ENCODE measurements at regions not wholly inside any gene's neighbourhood (a gene's known extent, or its start where the extent isn't known, plus 50 kb on each side); places are given as distances from the start of the nearest gene placed in this dataset.

GRCh38 chr11:16685914-16686313 lies 52.5 kb upstream of the C11orf58 start:
- no peak for DNase-seq

GRCh38 chr11:16678466-16679116 lies 59.9 kb upstream of the C11orf58 start:
- no peak for DNase-seq

DNA sequence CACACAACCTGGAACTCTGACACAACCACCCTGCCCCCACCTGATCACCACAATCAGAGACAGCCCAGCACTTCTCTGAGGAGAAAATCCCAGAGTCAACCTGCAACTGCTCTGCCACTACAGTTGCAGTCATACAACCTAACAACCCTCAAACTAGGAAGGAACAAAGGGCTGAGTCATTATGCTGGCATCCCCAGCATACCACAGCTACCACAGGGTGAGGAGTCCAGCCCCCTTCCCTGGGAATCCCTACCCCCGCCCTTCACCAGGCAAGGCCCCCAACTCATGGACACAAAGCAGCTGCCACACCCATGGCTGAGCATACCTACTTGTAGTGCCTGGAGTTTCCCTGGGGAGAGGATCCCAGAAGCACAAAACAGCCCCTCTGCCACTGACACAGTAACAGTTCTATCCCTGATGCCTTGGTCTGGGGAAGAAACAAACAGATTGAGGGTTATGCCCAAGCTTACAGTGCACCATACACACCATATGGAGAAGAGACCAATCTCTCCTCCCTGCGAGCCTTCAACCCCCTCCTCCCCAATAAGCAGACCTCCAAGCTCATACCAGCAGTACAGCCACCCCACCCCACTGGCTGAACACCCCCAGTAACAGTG lies 68.5 kb upstream of the C11orf58 start:
- DNase-seq = no peak

GRCh38 chr11:16632295-16633200 lies 105.9 kb upstream of the C11orf58 start:
- DNase-seq = peak; percentile 36

DNA sequence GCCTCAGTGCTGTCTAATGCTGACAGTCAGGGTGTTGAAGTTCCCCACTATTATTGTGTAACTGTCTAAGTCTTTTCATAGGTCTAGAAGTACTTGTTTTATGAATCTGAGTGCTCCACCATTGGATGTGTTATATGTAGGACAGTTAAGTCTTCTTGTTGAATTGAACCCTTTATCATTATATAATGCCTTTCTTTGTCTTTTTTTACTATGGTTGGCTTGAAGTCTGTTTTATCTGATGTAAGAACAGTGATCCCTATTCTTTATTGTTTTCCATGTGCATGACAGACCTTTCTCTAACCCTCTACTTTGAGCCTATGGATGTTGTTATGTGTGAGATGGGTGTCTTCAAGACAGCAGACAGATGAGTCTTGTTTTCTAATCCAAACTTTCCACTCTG lies 107.8 kb upstream of the C11orf58 start:
- no peak for DNase-seq

DNA sequence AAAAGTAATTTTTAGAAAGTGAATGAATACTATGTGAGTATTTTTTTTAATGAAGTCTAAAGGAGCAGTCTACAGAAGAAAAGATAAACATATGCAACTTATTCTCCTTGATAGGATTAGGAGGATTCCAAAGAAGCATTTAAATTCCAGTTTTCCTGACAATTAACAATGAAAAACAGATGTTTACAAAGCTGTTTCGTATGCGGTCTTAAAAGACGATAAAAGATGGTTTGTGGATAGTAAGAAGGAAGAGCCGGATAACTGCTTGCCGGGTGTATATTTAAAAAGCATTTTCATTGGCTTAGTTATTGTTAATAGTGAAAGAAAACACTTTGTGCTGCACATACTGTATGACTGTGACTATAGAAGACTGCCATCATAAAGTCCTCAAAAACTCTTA lies 120.0 kb upstream of the C11orf58 start:
- DNase-seq = no peak

DNA sequence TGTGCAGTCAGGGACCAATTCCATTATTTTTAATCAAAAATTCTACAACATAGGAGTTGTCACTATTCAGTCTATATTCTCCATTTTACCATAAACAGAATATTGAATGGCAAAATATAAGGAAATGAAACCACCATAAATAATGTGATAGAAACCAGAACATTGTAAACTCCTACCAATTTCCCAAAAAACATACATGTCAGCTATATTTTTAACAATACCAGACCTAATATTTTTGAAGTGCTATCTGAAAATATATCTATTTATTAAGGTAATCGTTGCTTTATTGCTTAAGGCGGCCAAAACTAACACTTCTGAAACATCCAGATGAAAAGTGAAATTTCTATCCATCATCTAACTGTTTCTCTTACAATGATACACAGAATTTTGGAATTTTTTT lies 123.0 kb upstream of the C11orf58 start:
- DNase-seq = no peak

GRCh38 chr11:16613512-16614381 lies 124.7 kb upstream of the C11orf58 start:
- DNase-seq = peak; percentile 84

DNA sequence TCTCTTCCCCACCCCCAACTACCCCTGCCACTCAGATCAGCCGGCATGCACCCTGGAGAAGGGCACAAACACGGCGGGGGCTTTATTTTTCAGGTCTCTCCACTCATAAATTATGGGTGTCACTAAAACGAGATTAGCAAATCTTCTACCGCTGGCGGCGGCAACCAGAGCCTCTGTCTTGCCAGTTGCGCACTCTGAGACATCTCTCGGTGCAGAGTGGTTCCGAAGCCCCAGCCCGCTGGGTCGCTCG lies 125.3 kb upstream of the C11orf58 start:
- no peak for DNase-seq

DNA sequence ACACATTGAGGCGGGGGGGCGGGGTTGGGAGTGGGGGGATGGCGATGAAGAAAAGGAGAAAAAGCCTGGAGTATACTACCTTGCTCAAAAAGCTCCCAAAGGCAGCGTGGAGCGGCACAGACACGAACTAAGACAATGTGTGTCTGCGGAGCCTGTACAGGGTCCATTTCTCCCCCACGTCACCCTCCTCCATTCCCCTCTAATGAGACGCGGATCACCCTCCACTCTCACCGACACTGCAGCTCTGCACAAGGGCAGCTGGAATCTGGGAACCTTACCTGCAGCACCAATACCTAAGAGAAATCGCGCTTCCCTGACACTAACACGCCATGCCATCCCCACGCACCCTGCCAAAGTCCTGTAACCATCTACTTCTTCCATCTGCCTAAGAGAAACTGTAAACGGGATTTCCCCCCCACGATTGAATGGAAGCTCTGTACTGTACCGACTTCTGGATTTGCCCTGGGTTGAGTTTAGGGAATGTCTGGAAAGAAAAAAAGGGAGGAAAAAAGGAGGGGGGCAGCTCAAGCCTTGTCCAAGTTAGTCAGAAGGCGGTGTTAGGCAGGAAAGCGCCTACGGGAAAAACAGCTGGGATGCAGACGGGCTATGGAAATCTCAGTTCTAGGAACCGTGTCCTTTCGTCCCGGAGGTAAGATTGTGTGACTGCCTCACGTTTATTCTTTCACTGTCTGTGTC lies 125.7 kb upstream of the C11orf58 start:
- DNase-seq = no peak

GRCh38 chr11:16611926-16612565 lies 126.4 kb upstream of the C11orf58 start:
- no peak for DNase-seq

DNA sequence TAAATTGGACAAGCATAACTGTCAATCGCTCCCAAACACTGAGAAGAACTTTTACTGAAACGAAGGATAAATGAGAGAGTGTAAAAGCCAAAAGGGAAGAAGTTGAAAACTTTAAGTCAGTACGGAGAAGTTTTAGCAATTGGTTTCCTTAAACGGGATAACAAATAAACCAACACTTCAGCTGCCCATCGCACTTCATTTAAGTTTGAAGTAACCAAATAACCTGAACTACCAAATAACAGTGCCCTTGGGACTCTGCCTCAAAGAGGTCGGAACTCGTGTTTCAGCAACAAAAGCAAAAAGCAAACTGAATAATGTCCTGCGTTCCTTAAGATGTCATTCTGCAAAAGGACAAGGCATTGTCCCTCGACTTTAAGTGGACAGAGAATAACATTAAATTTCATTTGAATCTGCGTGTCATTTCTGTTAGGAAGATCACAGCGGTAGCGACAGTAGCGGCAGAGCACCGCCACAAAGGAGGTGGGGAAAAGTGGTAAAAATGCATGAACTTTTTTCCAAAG lies 127.0 kb upstream of the C11orf58 start:
- DNase-seq = no peak

GRCh38 chr11:16610738-16611388 lies 127.6 kb upstream of the C11orf58 start:
- DNase-seq = no peak

DNA sequence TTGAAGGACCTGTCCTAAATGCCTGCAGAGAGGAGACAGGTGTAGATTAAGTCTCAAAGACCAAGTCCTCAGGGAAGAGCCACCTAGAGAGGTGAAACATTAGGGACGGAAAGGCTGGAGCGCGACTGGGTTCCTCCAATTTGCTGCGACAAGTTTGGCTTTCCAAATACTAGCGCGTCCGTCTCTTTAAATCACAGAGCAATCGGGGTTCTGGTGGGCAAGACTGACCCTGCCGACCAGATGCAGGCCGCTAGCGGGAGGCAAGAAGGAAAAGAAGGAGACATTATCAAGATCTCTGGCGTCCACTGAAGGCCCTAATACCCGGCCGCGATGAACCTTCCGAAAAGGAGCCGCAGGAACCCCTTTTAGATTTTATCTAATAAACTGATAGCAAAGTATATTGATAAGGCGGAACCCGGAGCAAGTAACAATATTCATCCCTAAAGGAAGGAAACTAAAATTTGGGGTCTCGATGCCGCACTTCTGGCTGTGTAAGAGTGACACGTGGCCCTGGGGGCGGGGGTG lies 128.2 kb upstream of the C11orf58 start:
- no peak for DNase-seq

- DNase-seq = no peak
Measured at GRCh38 chr11:16609769-16610168, 128.7 kb upstream of the C11orf58 start.

DNA sequence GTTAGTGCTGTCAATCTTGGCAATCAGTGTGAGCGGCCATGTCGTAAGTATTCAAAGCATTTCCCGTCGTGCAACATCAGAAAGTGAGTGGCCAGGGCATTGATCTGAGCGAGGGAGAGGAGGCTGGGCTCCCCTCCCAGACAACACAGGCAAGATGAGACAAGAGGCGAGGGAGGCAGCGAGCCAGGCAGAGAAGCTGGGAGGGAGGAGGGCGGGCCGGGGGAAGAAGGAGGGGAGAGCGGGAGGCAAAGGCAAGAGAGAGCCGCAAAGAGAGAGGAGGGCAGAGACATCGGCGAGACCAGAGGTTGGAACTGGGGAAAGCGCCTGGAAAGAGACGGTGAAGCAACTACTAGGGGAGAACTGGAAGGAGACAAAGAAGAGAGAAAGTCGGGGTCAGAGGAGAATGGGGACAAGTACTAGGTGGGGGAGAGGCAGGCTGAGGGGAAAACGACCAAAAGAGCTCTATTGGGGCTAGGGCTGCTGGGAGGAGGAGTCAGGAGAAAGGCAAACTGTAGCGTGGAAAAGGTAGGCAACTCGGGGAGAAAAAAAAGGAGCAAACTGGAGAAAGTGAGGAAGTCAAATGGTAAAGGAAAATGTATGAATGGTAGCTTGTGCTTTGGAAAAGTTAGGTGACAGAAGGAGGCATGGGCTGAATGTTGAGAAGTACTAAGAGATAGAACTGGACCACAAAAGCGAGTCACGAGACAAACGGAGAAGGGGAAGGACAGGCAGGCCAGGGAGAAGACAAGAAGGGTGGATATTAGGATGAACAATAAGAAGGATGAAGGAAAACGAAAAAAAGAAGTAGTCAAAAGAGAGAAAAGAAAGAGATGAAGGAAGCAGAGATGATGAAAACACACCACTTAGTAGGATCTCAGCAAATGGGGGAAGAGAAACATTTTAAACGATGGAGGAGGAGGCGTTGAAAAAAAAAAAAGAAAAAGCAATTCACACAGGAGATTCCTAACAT lies 130.5 kb upstream of the C11orf58 start:
- DNase-seq = no peak

DNA sequence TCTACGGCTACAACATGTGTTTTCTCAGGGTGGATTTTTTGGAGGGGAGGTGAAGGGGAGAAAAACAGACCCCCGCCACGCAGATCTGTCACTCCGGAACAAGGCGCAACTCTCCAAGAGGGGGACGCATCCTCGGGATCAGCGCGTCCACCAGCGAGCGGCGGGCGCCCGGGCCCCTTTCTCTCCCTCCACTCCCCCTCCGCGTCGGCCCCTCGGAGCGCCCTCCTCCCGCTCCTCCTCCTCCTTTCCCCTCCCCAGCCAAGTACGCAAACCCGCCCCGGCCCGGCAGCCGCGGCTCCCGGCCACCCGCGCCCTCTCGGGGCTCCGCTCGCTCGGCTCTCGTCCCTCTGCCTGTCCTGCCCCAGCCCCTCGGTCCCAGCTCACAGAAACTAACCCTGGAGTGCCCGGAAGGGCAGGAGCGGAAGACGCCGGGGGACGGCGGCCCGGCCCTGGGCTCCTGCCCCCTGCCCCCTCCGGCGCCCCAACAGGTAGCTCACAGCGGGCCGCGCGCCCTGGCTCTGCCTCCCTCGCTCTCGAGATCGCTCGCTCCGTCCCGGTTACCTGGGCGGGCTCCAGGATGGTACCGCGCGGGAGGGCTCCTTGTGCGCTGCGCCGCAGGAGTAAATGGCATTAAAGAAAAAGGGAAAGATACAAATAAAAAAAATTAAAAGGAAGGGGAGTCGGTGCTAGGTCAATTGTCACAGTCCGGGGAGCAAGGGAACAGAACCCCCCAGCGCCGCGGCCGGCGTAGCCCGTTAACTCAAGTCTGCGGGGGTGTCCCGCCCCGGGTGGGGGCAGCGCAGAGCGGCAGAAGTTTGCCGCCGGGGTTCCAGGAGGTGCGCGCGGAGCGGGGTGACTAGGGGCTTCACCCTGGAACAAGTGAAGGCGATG lies 131.4 kb upstream of the C11orf58 start:
- DNase-seq = peak; percentile 26

GRCh38 chr11:16605894-16606783 lies 132.3 kb upstream of the C11orf58 start:
- peak; percentile 77 for DNase-seq

Data from COR-L47 (cell line).